ENCODE measurements at regions not wholly inside any gene's neighbourhood (a gene's known extent, or its start where the extent isn't known, plus 50 kb on each side); places are given as distances from the start of the nearest gene placed in this dataset.

DNA sequence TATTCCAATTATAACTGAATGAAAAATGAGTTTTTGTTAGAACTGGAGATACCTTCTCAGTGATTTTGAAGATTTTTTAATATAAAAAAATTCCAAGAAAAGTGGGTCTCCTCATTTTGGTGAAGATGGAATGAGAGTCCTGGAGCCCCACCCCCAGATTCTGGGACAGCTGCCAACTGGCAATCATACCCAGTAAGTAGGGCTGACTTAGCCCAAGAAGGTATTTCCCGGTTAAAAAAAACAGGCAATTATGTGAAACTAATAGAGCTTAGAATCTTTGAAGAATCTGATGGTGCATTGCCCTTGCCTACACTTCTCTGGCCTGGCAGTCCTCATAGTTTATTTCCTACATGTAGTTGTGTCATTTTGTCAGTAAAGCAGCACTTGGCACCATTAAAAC is 52.8 kb upstream of the VWDE start:
- Histone ChIP-seq H2AFZ (ENCODE audit: low read length) (no peak overlapping the region), H3K4me1 (ENCODE audit: control insufficient read depth, extremely low read depth, insufficient read depth, low read length) (no peaks in the 10 kb centered on the region), H3K27ac (ENCODE audit: insufficient read depth, low read length) (no peak overlapping the region), H4K20me1 (ENCODE audit: control insufficient read depth, extremely low read depth, insufficient read depth, low read length) (no peaks in the 10 kb centered on the region), H3K9ac (ENCODE audit: insufficient read depth, low read length) (no peak overlapping the region), H3K9me3 (ENCODE audit: control insufficient read depth, insufficient read depth, low read depth, low read length) (no peaks in the 10 kb centered on the region), H3K4me3 (replicated peaks in 1 of 4; ENCODE audit: control extremely low read depth in 1 of 4, insufficient read depth in 1 of 4, low read depth in 3 of 4, low read length in 4 of 4) (no peak overlapping the region), H3K4me2 (ENCODE audit: extremely low read depth, insufficient read depth, low read length) (no peak overlapping the region), H3K27me3 (ENCODE audit: control insufficient read depth, insufficient read depth, low read length) (no peaks in the 10 kb centered on the region), H3K36me3 (ENCODE audit: control insufficient read depth, insufficient read depth, low read length) (no peaks in the 10 kb centered on the region), H3K79me2 (ENCODE audit: control insufficient read depth, insufficient read depth, low read length) (no peaks in the 10 kb centered on the region)
- peak in 1 of 2 donors; percentile 39 for DNase-seq (ENCODE audit: low read depth in 2 of 2)
- TF ChIP-seq EZH2 (IDR thresholded peaks at IDR 0.05; ENCODE audit: low read length, missing control alignments) = no peak
- TF ChIP-seq, protein P1, sequence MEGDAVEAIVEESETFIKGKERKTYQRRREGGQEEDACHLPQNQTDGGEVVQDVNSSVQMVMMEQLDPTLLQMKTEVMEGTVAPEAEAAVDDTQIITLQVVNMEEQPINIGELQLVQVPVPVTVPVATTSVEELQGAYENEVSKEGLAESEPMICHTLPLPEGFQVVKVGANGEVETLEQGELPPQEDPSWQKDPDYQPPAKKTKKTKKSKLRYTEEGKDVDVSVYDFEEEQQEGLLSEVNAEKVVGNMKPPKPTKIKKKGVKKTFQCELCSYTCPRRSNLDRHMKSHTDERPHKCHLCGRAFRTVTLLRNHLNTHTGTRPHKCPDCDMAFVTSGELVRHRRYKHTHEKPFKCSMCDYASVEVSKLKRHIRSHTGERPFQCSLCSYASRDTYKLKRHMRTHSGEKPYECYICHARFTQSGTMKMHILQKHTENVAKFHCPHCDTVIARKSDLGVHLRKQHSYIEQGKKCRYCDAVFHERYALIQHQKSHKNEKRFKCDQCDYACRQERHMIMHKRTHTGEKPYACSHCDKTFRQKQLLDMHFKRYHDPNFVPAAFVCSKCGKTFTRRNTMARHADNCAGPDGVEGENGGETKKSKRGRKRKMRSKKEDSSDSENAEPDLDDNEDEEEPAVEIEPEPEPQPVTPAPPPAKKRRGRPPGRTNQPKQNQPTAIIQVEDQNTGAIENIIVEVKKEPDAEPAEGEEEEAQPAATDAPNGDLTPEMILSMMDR (conservative IDR thresholded peaks at IDR 0.05 in 1 of 2, IDR thresholded peaks at IDR 0.05 in 1 of 2; ENCODE audit: low read depth in 1 of 2, low read length in 2 of 2) = no peak

- TF ChIP-seq, protein P1 (conservative IDR thresholded peaks at IDR 0.05 in 1 of 2, IDR thresholded peaks at IDR 0.05 in 1 of 2; ENCODE audit: low read depth in 1 of 2, low read length in 2 of 2) = peak; percentile 78 to 81
- no peak for TF ChIP-seq EZH2 (IDR thresholded peaks at IDR 0.05; ENCODE audit: low read length, missing control alignments)
- no peaks in the 10 kb centered on the region for H3K4me1 ChIP-seq (ENCODE audit: control insufficient read depth, extremely low read depth, insufficient read depth, low read length)
- peak; percentile 28 to 59 for DNase-seq (ENCODE audit: low read depth in 2 of 2)
These were observed 55.0 kb upstream of the VWDE start for GRCh38 chr7:12458520-12459131.

DNA sequence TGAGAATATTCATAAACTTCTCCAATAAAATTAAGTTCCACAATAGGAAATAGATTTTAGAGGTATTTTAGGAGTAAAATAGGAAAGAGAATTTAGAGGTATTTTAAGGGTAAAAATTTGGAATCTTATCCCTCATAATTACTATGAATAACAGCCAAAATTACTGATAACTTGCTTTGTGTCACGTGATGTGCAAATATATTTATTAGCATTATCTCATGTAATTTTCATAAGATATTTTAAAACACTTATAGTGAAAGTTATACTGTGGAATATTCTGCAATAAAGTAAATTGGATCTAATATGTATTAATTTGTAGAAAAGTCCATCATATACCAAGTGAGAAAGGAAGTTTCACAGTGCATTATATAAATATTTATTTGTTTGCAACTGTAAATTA is 64.2 kb upstream of the VWDE start:
- Histone ChIP-seq H4K20me1 (ENCODE audit: control insufficient read depth, extremely low read depth, insufficient read depth, low read length) (no peaks in the 10 kb centered on the region), H3K9ac (ENCODE audit: insufficient read depth, low read length) (no peak overlapping the region), H3K27me3 (ENCODE audit: control insufficient read depth, insufficient read depth, low read length) (no peaks in the 10 kb centered on the region), H3K4me3 (replicated peaks in 1 of 4; ENCODE audit: control extremely low read depth in 1 of 4, insufficient read depth in 1 of 4, low read depth in 3 of 4, low read length in 4 of 4) (no peak overlapping the region), H3K79me2 (ENCODE audit: control insufficient read depth, insufficient read depth, low read length) (no peaks in the 10 kb centered on the region), H3K4me2 (ENCODE audit: extremely low read depth, insufficient read depth, low read length) (no peak overlapping the region), H3K27ac (ENCODE audit: insufficient read depth, low read length) (no peak overlapping the region), H3K36me3 (ENCODE audit: control insufficient read depth, insufficient read depth, low read length) (no peaks in the 10 kb centered on the region), H3K4me1 (ENCODE audit: control insufficient read depth, extremely low read depth, insufficient read depth, low read length) (no peaks in the 10 kb centered on the region), H2AFZ (ENCODE audit: low read length) (no peak overlapping the region), H3K9me3 (ENCODE audit: control insufficient read depth, insufficient read depth, low read depth, low read length) (no peaks in the 10 kb centered on the region)
- no peak for DNase-seq (ENCODE audit: low read depth in 2 of 2)
- TF ChIP-seq, protein P1 (conservative IDR thresholded peaks at IDR 0.05 in 1 of 2, IDR thresholded peaks at IDR 0.05 in 1 of 2; ENCODE audit: low read depth in 1 of 2, low read length in 2 of 2) = no peak
- TF ChIP-seq EZH2 (IDR thresholded peaks at IDR 0.05; ENCODE audit: low read length, missing control alignments) = no peak

More at GRCh38 chr7:12458520-12459131, 55.0 kb upstream of the VWDE start:
- H3K79me2 ChIP-seq (ENCODE audit: control insufficient read depth, insufficient read depth, low read length) = no peaks in the 10 kb centered on the region
- no peaks in the 10 kb centered on the region for H4K20me1 ChIP-seq (ENCODE audit: control insufficient read depth, extremely low read depth, insufficient read depth, low read length)
- no peak overlapping the region for H2AFZ ChIP-seq (ENCODE audit: low read length)
- no peak overlapping the region for H3K9ac ChIP-seq (ENCODE audit: insufficient read depth, low read length)
- H3K4me3 ChIP-seq (replicated peaks in 1 of 4; ENCODE audit: control extremely low read depth in 1 of 4, insufficient read depth in 1 of 4, low read depth in 3 of 4, low read length in 4 of 4) = no peak overlapping the region
- no peak overlapping the region for H3K27ac ChIP-seq (ENCODE audit: insufficient read depth, low read length)
- no peaks in the 10 kb centered on the region for H3K9me3 ChIP-seq (ENCODE audit: control insufficient read depth, insufficient read depth, low read depth, low read length)
- no peak overlapping the region for H3K4me2 ChIP-seq (ENCODE audit: extremely low read depth, insufficient read depth, low read length)
- H3K36me3 ChIP-seq (ENCODE audit: control insufficient read depth, insufficient read depth, low read length) = no peaks in the 10 kb centered on the region
- no peaks in the 10 kb centered on the region for H3K27me3 ChIP-seq (ENCODE audit: control insufficient read depth, insufficient read depth, low read length)

Measured in fibroblast of lung (primary cell).